ENCODE measurements at regions not wholly inside any gene's neighbourhood (a gene's known extent, or its start where the extent isn't known, plus 50 kb on each side); places are given as distances from the start of the nearest gene placed in this dataset.

GRCh38 chr3:66655044-66655443 is 154.2 kb upstream of the LRIG1 start:
- H3K27ac ChIP-seq, result no peak overlapping the region
- intact Hi-C loops (cut with DNase I), result no loop called here
- TF ChIP-seq, protein P1, sequence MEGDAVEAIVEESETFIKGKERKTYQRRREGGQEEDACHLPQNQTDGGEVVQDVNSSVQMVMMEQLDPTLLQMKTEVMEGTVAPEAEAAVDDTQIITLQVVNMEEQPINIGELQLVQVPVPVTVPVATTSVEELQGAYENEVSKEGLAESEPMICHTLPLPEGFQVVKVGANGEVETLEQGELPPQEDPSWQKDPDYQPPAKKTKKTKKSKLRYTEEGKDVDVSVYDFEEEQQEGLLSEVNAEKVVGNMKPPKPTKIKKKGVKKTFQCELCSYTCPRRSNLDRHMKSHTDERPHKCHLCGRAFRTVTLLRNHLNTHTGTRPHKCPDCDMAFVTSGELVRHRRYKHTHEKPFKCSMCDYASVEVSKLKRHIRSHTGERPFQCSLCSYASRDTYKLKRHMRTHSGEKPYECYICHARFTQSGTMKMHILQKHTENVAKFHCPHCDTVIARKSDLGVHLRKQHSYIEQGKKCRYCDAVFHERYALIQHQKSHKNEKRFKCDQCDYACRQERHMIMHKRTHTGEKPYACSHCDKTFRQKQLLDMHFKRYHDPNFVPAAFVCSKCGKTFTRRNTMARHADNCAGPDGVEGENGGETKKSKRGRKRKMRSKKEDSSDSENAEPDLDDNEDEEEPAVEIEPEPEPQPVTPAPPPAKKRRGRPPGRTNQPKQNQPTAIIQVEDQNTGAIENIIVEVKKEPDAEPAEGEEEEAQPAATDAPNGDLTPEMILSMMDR (IDR thresholded peaks at IDR 0.05), result no peak
- ATAC-seq (no peak), DNase-seq (no peak), FAIRE-seq (no peak)
- WGBS, 2 donors, result 72 to 74% methylated on average over 3 of the region's 3 CpGs
- no peaks in the 10 kb centered on the region for H3K9me3 ChIP-seq
- H3K4me1 ChIP-seq, result no peaks in the 10 kb centered on the region
- no peaks in the 10 kb centered on the region for H3K36me3 ChIP-seq
- H3K4me3 ChIP-seq, result no peak overlapping the region
- no peaks in the 10 kb centered on the region for H3K27me3 ChIP-seq

- no peaks in the 10 kb centered on the region for H3K4me1 ChIP-seq
- FAIRE-seq, result no peak
- no peak overlapping the region for H3K4me3 ChIP-seq
- no peak overlapping the region for H3K27ac ChIP-seq
- H3K9me3 ChIP-seq, result no peaks in the 10 kb centered on the region
- DNase-seq, result no peak
- WGBS, 2 donors, result 77 to 80% methylated on average over 8 of the region's 8 CpGs
- no peaks in the 10 kb centered on the region for H3K27me3 ChIP-seq
- no peaks in the 10 kb centered on the region for H3K36me3 ChIP-seq
- no peak for ATAC-seq
- TF ChIP-seq, protein P1 (IDR thresholded peaks at IDR 0.05), result no peak
- intact Hi-C loops (cut with DNase I), result no loop called here
Measured at GRCh38 chr3:66655671-66656070, 154.8 kb upstream of the LRIG1 start.

GRCh38 chr3:66656609-66657008 is 155.8 kb upstream of the LRIG1 start:
- TF ChIP-seq, protein P1 (IDR thresholded peaks at IDR 0.05), result no peak
- no peak overlapping the region for H3K27ac ChIP-seq
- intact Hi-C loops (cut with DNase I), result no loop called here
- 51 to 60% methylated on average over 8 of the region's 8 CpGs for WGBS, 2 donors
- H3K27me3 ChIP-seq, result no peaks in the 10 kb centered on the region
- H3K9me3 ChIP-seq, result no peaks in the 10 kb centered on the region
- ATAC-seq (peak in 3 of 4 donors; percentile 23 to 68 (median 44)), DNase-seq (no peak), FAIRE-seq (no peak)
- H3K4me1 ChIP-seq, result no peaks in the 10 kb centered on the region
- H3K4me3 ChIP-seq, result no peak overlapping the region
- no peaks in the 10 kb centered on the region for H3K36me3 ChIP-seq

- no peaks in the 10 kb centered on the region for H3K4me1 ChIP-seq
- FAIRE-seq (no peak), DNase-seq (no peak), ATAC-seq (no peak)
- H3K27ac ChIP-seq, result no peak overlapping the region
- TF ChIP-seq, protein P1 (IDR thresholded peaks at IDR 0.05), result no peak
- no peaks in the 10 kb centered on the region for H3K9me3 ChIP-seq
- intact Hi-C loops (cut with DNase I), result no loop called here
- H3K4me3 ChIP-seq, result no peak overlapping the region
- no peaks in the 10 kb centered on the region for H3K36me3 ChIP-seq
- H3K27me3 ChIP-seq, result no peaks in the 10 kb centered on the region
- WGBS, 2 donors, result 100% methylated on average over 1 of the region's 1 CpG
Measured at GRCh38 chr3:66659056-66659455, 158.2 kb upstream of the LRIG1 start.

GRCh38 chr3:66661628-66662027 is 160.8 kb upstream of the LRIG1 start:
- no peaks in the 10 kb centered on the region for H3K36me3 ChIP-seq
- ATAC-seq, result no peak
- intact Hi-C loops (cut with DNase I), result no loop called here
- DNase-seq, result no peak
- WGBS, 2 donors, result 92% methylated on average over 4 of the region's 4 CpGs
- FAIRE-seq, result no peak
- H3K9me3 ChIP-seq, result no peaks in the 10 kb centered on the region
- H3K4me1 ChIP-seq, result no peaks in the 10 kb centered on the region
- no peak overlapping the region for H3K4me3 ChIP-seq
- TF ChIP-seq, protein P1 (IDR thresholded peaks at IDR 0.05), result no peak
- no peaks in the 10 kb centered on the region for H3K27me3 ChIP-seq
- H3K27ac ChIP-seq, result no peak overlapping the region
